ENCODE measurements at regions not wholly inside any gene's neighbourhood (a gene's known extent, or its start where the extent isn't known, plus 50 kb on each side); places are given as distances from the start of the nearest gene placed in this dataset.

- no peak overlapping the region for H3K27ac Mint-ChIP-seq
- no peak for DNase-seq
- no peaks in the 10 kb centered on the region for H3K36me3 Mint-ChIP-seq (ENCODE audit: low read depth)
- Histone ChIP-seq H3K4me1 (ENCODE audit: control insufficient read depth, insufficient read depth, low read length) (no peaks in the 10 kb centered on the region), H3K27ac (ENCODE audit: low read depth, low read length) (no peak overlapping the region), H3K27me3 (ENCODE audit: control insufficient read depth, insufficient read depth, low read length, poor library complexity, severe bottlenecking) (no peaks in the 10 kb centered on the region), H3K9me3 (ENCODE audit: control insufficient read depth, low read length) (no peaks in the 10 kb centered on the region), H3K36me3 (ENCODE audit: control insufficient read depth, insufficient read depth, low read length) (no peaks in the 10 kb centered on the region), H3K4me3 (ENCODE audit: low read length) (no peak overlapping the region), H3K9ac (ENCODE audit: extremely low read depth, low read length, poor library complexity, severe bottlenecking) (no peak overlapping the region)
- peaks cover 14% of the 10 kb centered on the region for H3K27me3 Mint-ChIP-seq (ENCODE audit: insufficient read depth)
- 85 to 100% methylated on average over 1 to 5 of the region's 5 CpGs for WGBS, 2 experiments (ENCODE audit: insufficient coverage in 1 of 2, insufficient read length in 1 of 2)
- no peak for TF ChIP-seq CTCF (conservative IDR thresholded peaks at IDR 0.05)
- peaks cover 4% of the 10 kb centered on the region for H3K4me1 Mint-ChIP-seq
- H3K9me3 Mint-ChIP-seq: no peaks in the 10 kb centered on the region
- no peak overlapping the region for H3K4me3 Mint-ChIP-seq
Observed at GRCh38 chr3:182514236-182514964, 278.9 kb upstream of the ATP11B start.

GRCh38 chr3:182516597-182517336, 276.5 kb upstream of the ATP11B start:
- no peaks in the 10 kb centered on the region for H3K4me1 ChIP-seq (ENCODE audit: control insufficient read depth, insufficient read depth, low read length)
- no peak for DNase-seq
- H3K27me3 ChIP-seq (ENCODE audit: control insufficient read depth, insufficient read depth, low read length, poor library complexity, severe bottlenecking): no peaks in the 10 kb centered on the region
- Mint-ChIP-seq H3K9me3 (no peaks in the 10 kb centered on the region), H3K4me3 (no peak overlapping the region), H3K4me1 (peaks cover 4% of the 10 kb centered on the region), H3K27me3 (ENCODE audit: insufficient read depth) (peaks cover 12% of the 10 kb centered on the region), H3K36me3 (ENCODE audit: low read depth) (no peaks in the 10 kb centered on the region), H3K27ac (no peak overlapping the region)
- H3K27ac ChIP-seq (ENCODE audit: low read depth, low read length): peak overlapping the region; percentile 76
- no peaks in the 10 kb centered on the region for H3K36me3 ChIP-seq (ENCODE audit: control insufficient read depth, insufficient read depth, low read length)
- no peak overlapping the region for H3K4me3 ChIP-seq (ENCODE audit: low read length)
- no peaks in the 10 kb centered on the region for H3K9me3 ChIP-seq (ENCODE audit: control insufficient read depth, low read length)
- H3K9ac ChIP-seq (ENCODE audit: extremely low read depth, low read length, poor library complexity, severe bottlenecking): no peak overlapping the region
- no peak for TF ChIP-seq CTCF (conservative IDR thresholded peaks at IDR 0.05)
- 43 to 83% methylated on average over 4 to 6 of the region's 6 CpGs for WGBS, 2 experiments (ENCODE audit: insufficient coverage in 1 of 2, insufficient read length in 1 of 2)

- H3K27me3 Mint-ChIP-seq (ENCODE audit: insufficient read depth): peaks cover 8% of the 10 kb centered on the region
- H3K27ac Mint-ChIP-seq: no peak overlapping the region
- no peak for DNase-seq
- Histone ChIP-seq H3K4me1 (ENCODE audit: control insufficient read depth, insufficient read depth, low read length) (no peaks in the 10 kb centered on the region), H3K9ac (ENCODE audit: extremely low read depth, low read length, poor library complexity, severe bottlenecking) (no peak overlapping the region), H3K36me3 (ENCODE audit: control insufficient read depth, insufficient read depth, low read length) (no peaks in the 10 kb centered on the region), H3K27me3 (ENCODE audit: control insufficient read depth, insufficient read depth, low read length, poor library complexity, severe bottlenecking) (no peaks in the 10 kb centered on the region), H3K27ac (ENCODE audit: low read depth, low read length) (no peak overlapping the region), H3K4me3 (ENCODE audit: low read length) (no peak overlapping the region), H3K9me3 (ENCODE audit: control insufficient read depth, low read length) (no peaks in the 10 kb centered on the region)
- peaks cover 4% of the 10 kb centered on the region for H3K4me1 Mint-ChIP-seq
- H3K4me3 Mint-ChIP-seq: no peak overlapping the region
- TF ChIP-seq CTCF (conservative IDR thresholded peaks at IDR 0.05): no peak
- no peaks in the 10 kb centered on the region for H3K9me3 Mint-ChIP-seq
- WGBS, 2 experiments (ENCODE audit: insufficient coverage in 1 of 2, insufficient read length in 1 of 2): 71 to 83% methylated on average over 1 to 2 of the region's 2 CpGs
- H3K36me3 Mint-ChIP-seq (ENCODE audit: low read depth): no peaks in the 10 kb centered on the region
Observed at GRCh38 chr3:182519569-182519968, 273.7 kb upstream of the ATP11B start.
